ENCODE measurements at regions not wholly inside any gene's neighbourhood (a gene's known extent, or its start where the extent isn't known, plus 50 kb on each side); places are given as distances from the start of the nearest gene placed in this dataset.
A peak's percentile ranks its signal among the peaks of the same experiment; 100 is the strongest.
"Not testable (repeated sequence)": the region's sequence is repeated elsewhere in the genome, so short reads cannot be mapped to it uniquely, and the experiment has no call there.

DNA sequence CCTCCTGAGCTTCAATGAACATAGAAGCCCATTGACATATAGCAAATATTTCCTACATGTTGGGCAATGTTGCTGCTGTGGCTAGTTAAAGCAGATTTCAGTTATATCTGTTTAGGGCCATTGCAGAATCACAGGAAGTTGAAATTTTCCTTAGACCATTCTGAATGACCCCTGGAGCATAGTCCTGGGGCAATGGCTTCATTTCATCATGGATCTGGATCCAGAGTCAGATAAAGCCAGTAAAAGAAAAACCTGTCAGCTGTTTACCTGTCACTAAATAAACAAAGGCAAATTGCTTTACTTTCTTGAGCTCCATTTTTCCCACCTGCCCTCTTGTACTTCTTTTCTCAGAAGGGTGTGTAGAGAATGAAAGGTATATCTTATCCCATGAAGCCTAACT lies 494.0 kb upstream of the MAP3K7 start:
- Histone ChIP-seq H3K9me3 (ENCODE audit: control insufficient read depth, insufficient read depth, low read length) (no peaks in the 10 kb centered on the region), H3K4me3 (ENCODE audit: low read depth, low read length) (no peak overlapping the region), H3K27me3 (ENCODE audit: control insufficient read depth, insufficient read depth, low read length) (no peaks in the 10 kb centered on the region), H3K4me1 (ENCODE audit: control insufficient read depth, insufficient read depth, low read length) (peaks cover 9% of the 10 kb centered on the region), H3K36me3 (ENCODE audit: control insufficient read depth, insufficient read depth, low read length) (no peaks in the 10 kb centered on the region), H3K27ac (ENCODE audit: low read depth, low read length) (no peak overlapping the region)
- no peak for DNase-seq (ENCODE audit: low read depth in 4 of 6, low spot score in 6 of 6)

DNA sequence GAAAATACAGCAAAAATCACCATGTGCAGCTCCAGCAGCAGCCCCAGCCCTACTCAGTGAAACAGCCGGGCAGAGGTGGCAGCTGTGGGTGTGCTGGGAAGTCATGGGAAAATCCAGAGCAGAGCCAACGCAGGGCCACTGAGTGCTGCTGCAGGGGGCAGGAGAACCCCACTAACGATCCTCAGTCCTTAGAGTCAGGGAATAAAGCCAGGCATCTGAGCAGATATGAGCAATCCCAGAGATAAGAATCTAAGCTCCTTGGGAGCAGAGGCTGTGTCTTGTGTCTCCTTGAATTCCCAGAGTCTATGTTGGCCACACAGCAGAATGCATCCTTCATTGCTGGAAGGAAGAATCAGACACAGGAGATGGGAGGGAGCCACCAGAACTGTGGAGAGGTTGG lies 493.1 kb upstream of the MAP3K7 start:
- Histone ChIP-seq H3K27me3 (ENCODE audit: control insufficient read depth, insufficient read depth, low read length) (no peaks in the 10 kb centered on the region), H3K4me1 (ENCODE audit: control insufficient read depth, insufficient read depth, low read length) (peaks cover 9% of the 10 kb centered on the region)
- WGBS (ENCODE audit: insufficient coverage) = 60% methylated on average over 3 of the region's 3 CpGs

DNA sequence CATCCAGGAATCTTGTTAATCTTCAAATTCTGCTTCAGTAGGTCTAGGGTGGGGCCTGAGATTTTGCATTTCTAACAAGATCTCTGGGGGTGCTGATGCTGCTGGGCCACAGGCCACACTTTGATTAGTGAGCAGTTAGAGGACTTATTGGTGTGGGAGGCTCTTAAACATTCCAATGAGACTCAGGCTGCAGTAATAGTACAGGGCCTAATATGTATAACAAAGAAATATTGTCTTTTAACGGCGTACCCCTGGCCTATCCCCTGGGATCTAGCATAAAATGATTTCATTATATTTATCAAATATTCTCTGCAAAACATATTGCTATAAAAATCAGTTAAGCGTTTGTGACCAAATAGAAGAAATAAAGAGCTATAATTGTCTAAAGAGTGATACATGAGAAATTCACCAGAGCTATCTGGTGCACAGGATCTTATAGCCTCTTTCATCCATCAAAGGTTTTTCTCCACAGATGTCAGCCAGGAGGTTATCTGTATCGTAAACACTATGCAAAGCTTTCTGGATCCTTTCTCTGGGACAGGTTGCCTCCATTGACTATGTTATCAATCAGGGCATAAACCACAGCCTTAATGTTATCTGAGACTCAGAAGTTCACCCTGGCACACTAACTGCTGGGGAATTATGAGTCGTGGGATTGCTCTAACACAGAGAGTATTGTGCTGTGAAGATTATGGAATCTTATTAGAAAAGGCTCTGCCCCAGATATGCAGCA lies 488.5 kb upstream of the MAP3K7 start:
- Histone ChIP-seq H3K9me3 (ENCODE audit: control insufficient read depth, insufficient read depth, low read length) (no peaks in the 10 kb centered on the region), H3K36me3 (ENCODE audit: control insufficient read depth, insufficient read depth, low read length) (no peaks in the 10 kb centered on the region), H3K27ac (ENCODE audit: low read depth, low read length) (no peak overlapping the region), H3K4me3 (ENCODE audit: low read depth, low read length) (no peak overlapping the region), H3K4me1 (ENCODE audit: control insufficient read depth, insufficient read depth, low read length) (peaks cover 5% of the 10 kb centered on the region), H3K27me3 (ENCODE audit: control insufficient read depth, insufficient read depth, low read length) (no peaks in the 10 kb centered on the region)
- WGBS (ENCODE audit: insufficient coverage) = 59% methylated on average over 2 of the region's 5 CpGs
- no peak for DNase-seq (ENCODE audit: low read depth in 4 of 6, low spot score in 6 of 6)

More for the DNA sequence above, 493.1 kb upstream of the MAP3K7 start:
- H3K27ac ChIP-seq (ENCODE audit: low read depth, low read length) = no peak overlapping the region
- no peaks in the 10 kb centered on the region for H3K36me3 ChIP-seq (ENCODE audit: control insufficient read depth, insufficient read depth, low read length)
- DNase-seq (ENCODE audit: low read depth in 4 of 6, low spot score in 6 of 6) = peak in 1 of 6 donors; percentile 30
- H3K9me3 ChIP-seq (ENCODE audit: control insufficient read depth, insufficient read depth, low read length) = no peaks in the 10 kb centered on the region
- no peak overlapping the region for H3K4me3 ChIP-seq (ENCODE audit: low read depth, low read length)

DNA sequence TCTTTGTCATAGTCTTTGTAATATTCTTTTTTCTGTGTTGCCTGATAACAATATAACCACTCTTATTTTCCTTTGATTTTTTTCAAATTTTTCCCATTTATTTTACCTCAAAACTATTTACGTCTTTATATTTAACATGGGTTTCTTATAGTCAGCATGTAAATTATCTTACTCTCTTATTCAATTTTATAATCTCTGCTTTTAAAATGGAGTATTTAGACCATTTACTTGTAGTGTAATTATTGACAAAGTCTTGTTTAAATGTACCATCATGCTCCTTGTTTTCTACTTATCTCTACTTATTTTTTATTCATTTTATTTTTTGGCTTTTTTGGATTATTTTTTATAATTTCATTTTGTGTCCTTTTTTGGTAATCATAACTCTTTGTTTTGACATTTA lies 476.5 kb upstream of the MAP3K7 start:
- WGBS (ENCODE audit: insufficient coverage) = no CpG with 5 or more reads among the region's 1 CpG
- Histone ChIP-seq H3K4me1 (ENCODE audit: control insufficient read depth, insufficient read depth, low read length) (no peaks in the 10 kb centered on the region), H3K36me3 (ENCODE audit: control insufficient read depth, insufficient read depth, low read length) (no peaks in the 10 kb centered on the region), H3K27ac (ENCODE audit: low read depth, low read length) (no peak overlapping the region), H3K4me3 (ENCODE audit: low read depth, low read length) (no peak overlapping the region), H3K9me3 (ENCODE audit: control insufficient read depth, insufficient read depth, low read length) (no peaks in the 10 kb centered on the region), H3K27me3 (ENCODE audit: control insufficient read depth, insufficient read depth, low read length) (no peaks in the 10 kb centered on the region)
- DNase-seq (ENCODE audit: low read depth in 4 of 6, low spot score in 6 of 6) = no peak

DNA sequence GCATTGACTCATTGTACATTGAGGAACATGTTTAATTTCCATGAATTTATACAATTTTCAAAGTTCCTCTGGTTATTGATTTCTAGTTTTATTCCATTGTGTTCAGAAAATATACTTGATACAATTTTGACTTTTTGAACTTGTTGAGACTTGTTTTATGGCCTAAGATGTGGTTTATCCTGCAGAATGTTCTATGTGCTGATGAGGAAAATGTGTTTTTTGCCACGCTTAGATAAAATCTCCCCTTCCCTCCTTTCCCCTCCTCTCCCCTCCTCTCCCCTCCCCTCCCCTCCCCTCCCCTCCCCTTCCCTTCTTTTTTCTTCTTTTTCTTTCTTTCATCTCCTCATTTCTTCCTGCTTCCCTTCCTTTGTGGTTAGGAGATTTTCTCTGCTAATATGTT lies 470.8 kb upstream of the MAP3K7 start:
- DNase-seq (ENCODE audit: low read depth in 4 of 6, low spot score in 6 of 6) = no peak
- Histone ChIP-seq H3K27me3 (ENCODE audit: control insufficient read depth, insufficient read depth, low read length) (no peaks in the 10 kb centered on the region), H3K36me3 (ENCODE audit: control insufficient read depth, insufficient read depth, low read length) (no peaks in the 10 kb centered on the region), H3K4me1 (ENCODE audit: control insufficient read depth, insufficient read depth, low read length) (no peaks in the 10 kb centered on the region), H3K27ac (ENCODE audit: low read depth, low read length) (no peak overlapping the region), H3K4me3 (ENCODE audit: low read depth, low read length) (no peak overlapping the region), H3K9me3 (ENCODE audit: control insufficient read depth, insufficient read depth, low read length) (peaks cover 4% of the 10 kb centered on the region)
- no CpG with 5 or more reads among the region's 1 CpG for WGBS (ENCODE audit: insufficient coverage)

DNA sequence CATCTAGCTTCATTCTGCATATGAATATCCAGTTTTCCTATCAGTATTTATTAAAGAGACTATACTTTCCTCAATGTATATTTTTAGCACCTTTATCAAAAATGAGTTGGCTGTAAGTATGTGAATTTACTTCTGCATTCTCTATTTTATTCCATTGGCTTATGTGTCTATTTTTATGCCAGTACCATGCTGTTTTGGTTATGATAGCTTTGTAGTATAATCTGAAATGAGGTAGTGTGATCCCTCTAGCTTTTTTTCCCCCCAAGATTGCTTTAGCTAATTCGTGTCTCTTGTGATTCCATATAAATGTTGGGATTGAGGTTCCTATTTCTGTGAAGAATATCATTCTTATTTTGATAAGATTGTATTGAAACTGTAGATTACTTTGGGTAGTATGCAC lies 469.1 kb upstream of the MAP3K7 start:
- H3K9me3 ChIP-seq (ENCODE audit: control insufficient read depth, insufficient read depth, low read length) = peaks cover 4% of the 10 kb centered on the region
- no peak overlapping the region for H3K27ac ChIP-seq (ENCODE audit: low read depth, low read length)
- no peaks in the 10 kb centered on the region for H3K27me3 ChIP-seq (ENCODE audit: control insufficient read depth, insufficient read depth, low read length)
- no CpG with 5 or more reads among the region's 1 CpG for WGBS (ENCODE audit: insufficient coverage)
- H3K4me1 ChIP-seq (ENCODE audit: control insufficient read depth, insufficient read depth, low read length) = no peaks in the 10 kb centered on the region
- no peaks in the 10 kb centered on the region for H3K36me3 ChIP-seq (ENCODE audit: control insufficient read depth, insufficient read depth, low read length)
- H3K4me3 ChIP-seq (ENCODE audit: low read depth, low read length) = no peak overlapping the region
- DNase-seq (ENCODE audit: low read depth in 4 of 6, low spot score in 6 of 6) = no peak

DNA sequence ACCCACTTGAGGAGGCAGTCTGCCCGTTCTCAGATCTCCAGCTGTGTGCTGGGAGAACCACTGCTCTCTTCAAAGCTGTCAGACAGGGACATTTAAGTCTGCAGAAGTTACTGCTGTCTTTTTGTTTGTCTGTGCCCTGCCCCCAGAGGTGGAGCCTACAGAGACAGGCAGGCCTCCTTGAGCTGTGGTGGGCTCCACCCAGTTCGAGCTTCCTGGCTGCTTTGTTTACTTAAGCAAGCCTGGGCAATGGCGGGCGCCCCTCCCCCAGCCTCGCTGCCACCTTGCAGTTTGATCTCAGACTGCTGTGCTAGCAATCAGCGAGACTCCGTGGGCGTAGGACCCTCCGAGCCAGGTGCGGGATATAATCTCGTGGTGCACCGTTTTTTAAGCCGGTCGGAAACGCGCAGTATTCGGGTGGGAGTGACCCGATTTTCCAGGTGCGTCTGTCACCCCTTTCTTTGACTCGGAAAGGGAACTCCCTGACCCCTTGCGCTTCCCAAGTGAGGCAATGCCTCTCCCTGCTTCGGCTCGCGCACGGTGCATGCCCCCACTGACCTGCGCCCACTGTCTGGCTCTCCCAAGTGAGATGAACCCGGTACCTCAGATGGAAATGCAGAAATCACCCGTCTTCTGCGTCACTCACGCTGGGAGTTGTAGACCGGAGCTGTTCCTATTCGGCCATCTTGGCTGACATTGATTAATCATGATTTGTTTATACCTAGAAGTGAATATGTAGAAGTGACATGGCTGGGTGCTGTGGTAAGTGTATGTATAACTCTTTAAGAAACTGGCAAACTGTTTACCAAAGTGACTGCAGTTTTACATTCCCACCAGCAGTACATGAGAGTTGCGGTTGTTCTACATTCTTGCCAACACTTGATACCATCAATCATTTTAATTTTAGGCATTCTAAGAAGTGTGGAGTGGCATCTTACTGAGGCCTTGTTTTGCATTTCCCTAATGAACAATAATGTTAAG lies 465.9 kb upstream of the MAP3K7 start:
- not testable (repeated sequence) for H3K27me3 ChIP-seq (ENCODE audit: control insufficient read depth, insufficient read depth, low read length); H3K36me3 ChIP-seq (ENCODE audit: control insufficient read depth, insufficient read depth, low read length); H3K4me3 ChIP-seq (ENCODE audit: low read depth, low read length); H3K4me1 ChIP-seq (ENCODE audit: control insufficient read depth, insufficient read depth, low read length); DNase-seq (ENCODE audit: low read depth in 4 of 6, low spot score in 6 of 6); H3K9me3 ChIP-seq (ENCODE audit: control insufficient read depth, insufficient read depth, low read length); H3K27ac ChIP-seq (ENCODE audit: low read depth, low read length)
- 98% methylated on average over 23 of the region's 33 CpGs for WGBS (ENCODE audit: insufficient coverage)

DNA sequence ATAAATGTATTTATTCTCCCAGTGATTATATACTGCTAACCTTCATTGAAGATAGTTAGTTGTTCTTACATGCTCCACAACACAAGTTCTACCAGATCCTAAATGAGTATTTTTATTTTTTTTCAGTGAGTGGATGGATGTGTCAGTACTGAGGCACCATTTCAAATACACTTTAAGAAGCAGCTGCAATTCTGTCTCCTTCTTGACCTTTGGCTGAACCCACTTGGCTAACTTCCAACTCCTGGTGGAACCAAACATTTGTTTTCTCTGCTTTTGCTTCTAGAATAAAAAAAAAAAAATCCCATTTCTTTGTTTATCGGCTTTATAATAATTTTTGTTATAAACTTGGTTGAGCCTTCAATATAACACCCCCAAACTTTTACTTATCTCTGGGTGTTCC lies 458.3 kb upstream of the MAP3K7 start:
- no peak overlapping the region for H3K27ac ChIP-seq (ENCODE audit: low read depth, low read length)
- no peaks in the 10 kb centered on the region for H3K36me3 ChIP-seq (ENCODE audit: control insufficient read depth, insufficient read depth, low read length)
- H3K27me3 ChIP-seq (ENCODE audit: control insufficient read depth, insufficient read depth, low read length) = no peaks in the 10 kb centered on the region
- H3K4me3 ChIP-seq (ENCODE audit: low read depth, low read length) = no peak overlapping the region
- no peaks in the 10 kb centered on the region for H3K9me3 ChIP-seq (ENCODE audit: control insufficient read depth, insufficient read depth, low read length)
- H3K4me1 ChIP-seq (ENCODE audit: control insufficient read depth, insufficient read depth, low read length) = no peaks in the 10 kb centered on the region
- WGBS (ENCODE audit: insufficient coverage) = no CpG with 5 or more reads among the region's 1 CpG
- peak in 5 of 6 donors; percentile 24 to 77 (median 57) for DNase-seq (ENCODE audit: low read depth in 4 of 6, low spot score in 6 of 6)

DNA sequence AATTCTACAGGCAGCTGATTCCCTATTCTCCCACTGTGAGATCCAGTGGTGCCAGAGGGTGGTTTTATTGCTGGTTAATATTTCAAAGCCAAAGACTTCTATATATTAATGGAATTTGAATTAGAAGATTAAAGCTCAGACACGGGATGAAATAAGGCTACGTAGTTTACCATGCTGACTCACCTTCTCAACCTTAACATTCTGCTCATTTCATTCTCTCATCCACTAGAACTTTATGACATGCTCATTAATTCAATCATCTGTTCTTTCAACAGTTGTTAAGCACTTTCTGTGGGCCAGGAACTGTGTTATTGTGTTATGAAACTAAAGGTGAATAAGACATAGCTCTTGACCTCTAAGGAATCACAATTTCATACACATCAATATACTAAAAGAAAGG lies 456.9 kb upstream of the MAP3K7 start:
- no peak overlapping the region for H3K4me3 ChIP-seq (ENCODE audit: low read depth, low read length)
- DNase-seq (ENCODE audit: low read depth in 4 of 6, low spot score in 6 of 6) = no peak
- no peaks in the 10 kb centered on the region for H3K36me3 ChIP-seq (ENCODE audit: control insufficient read depth, insufficient read depth, low read length)
- no peaks in the 10 kb centered on the region for H3K4me1 ChIP-seq (ENCODE audit: control insufficient read depth, insufficient read depth, low read length)
- H3K9me3 ChIP-seq (ENCODE audit: control insufficient read depth, insufficient read depth, low read length) = no peaks in the 10 kb centered on the region
- no peaks in the 10 kb centered on the region for H3K27me3 ChIP-seq (ENCODE audit: control insufficient read depth, insufficient read depth, low read length)
- H3K27ac ChIP-seq (ENCODE audit: low read depth, low read length) = no peak overlapping the region
- WGBS (ENCODE audit: insufficient coverage) = no CpG with 5 or more reads among the region's 2 CpGs

DNA sequence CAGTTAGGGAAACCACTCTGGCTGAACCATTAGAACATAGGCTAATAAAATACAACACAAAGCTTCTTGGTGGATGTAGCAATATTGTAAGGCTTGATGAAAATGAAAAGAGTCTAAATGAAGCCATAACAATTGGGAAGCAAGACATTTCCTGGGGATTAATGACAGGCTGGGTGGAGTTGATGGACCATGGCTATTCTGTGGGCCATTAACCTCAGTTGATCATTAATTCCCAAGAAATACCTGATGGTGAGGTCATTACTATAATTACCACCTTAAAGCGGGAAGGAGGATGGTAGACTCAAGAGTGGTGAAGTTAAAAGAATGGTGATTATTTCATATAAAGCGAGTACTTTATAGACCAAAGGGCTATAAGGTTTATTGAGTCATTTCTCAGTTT lies 455.8 kb upstream of the MAP3K7 start:
- Histone ChIP-seq H3K36me3 (ENCODE audit: control insufficient read depth, insufficient read depth, low read length) (no peaks in the 10 kb centered on the region), H3K27me3 (ENCODE audit: control insufficient read depth, insufficient read depth, low read length) (no peaks in the 10 kb centered on the region), H3K27ac (ENCODE audit: low read depth, low read length) (no peak overlapping the region), H3K4me1 (ENCODE audit: control insufficient read depth, insufficient read depth, low read length) (no peaks in the 10 kb centered on the region), H3K9me3 (ENCODE audit: control insufficient read depth, insufficient read depth, low read length) (no peaks in the 10 kb centered on the region), H3K4me3 (ENCODE audit: low read depth, low read length) (no peak overlapping the region)
- 91% methylated on average over 1 of the region's 2 CpGs for WGBS (ENCODE audit: insufficient coverage)
- peak in 1 of 6 donors; percentile 35 for DNase-seq (ENCODE audit: low read depth in 4 of 6, low spot score in 6 of 6)
